ENCODE measurements at regions not wholly inside any gene's neighbourhood (a gene's known extent, or its start where the extent isn't known, plus 50 kb on each side); places are given as distances from the start of the nearest gene placed in this dataset.

GRCh38 chr5:145225529-145225928, 609.6 kb downstream of the PRELID2 start:
- no peak overlapping the region for H3K4me3 ChIP-seq (ENCODE audit: low read depth, low read length)
- TF ChIP-seq CTCF (IDR thresholded peaks at IDR 0.05; ENCODE audit: insufficient read depth, low read depth, low read length, missing control alignments): no peak

GRCh38 chr5:145223582-145223981, 611.6 kb downstream of the PRELID2 start:
- no peak for TF ChIP-seq CTCF (IDR thresholded peaks at IDR 0.05; ENCODE audit: insufficient read depth, low read depth, low read length, missing control alignments)
- DNase-seq (ENCODE audit: low read depth): no peak
- no peak overlapping the region for H3K4me3 ChIP-seq (ENCODE audit: low read depth, low read length)

More at GRCh38 chr5:145225529-145225928, 609.6 kb downstream of the PRELID2 start:
- no peak for DNase-seq (ENCODE audit: low read depth)

- TF ChIP-seq CTCF (IDR thresholded peaks at IDR 0.05; ENCODE audit: insufficient read depth, low read depth, low read length, missing control alignments): no peak
- no peak for DNase-seq (ENCODE audit: low read depth)
- no peak overlapping the region for H3K4me3 ChIP-seq (ENCODE audit: low read depth, low read length)
These were observed 612.5 kb downstream of the PRELID2 start for GRCh38 chr5:145222622-145223021.

- DNase-seq (ENCODE audit: low read depth): no peak
- no peak for TF ChIP-seq CTCF (IDR thresholded peaks at IDR 0.05; ENCODE audit: insufficient read depth, low read depth, low read length, missing control alignments)
These were observed 613.7 kb downstream of the PRELID2 start for GRCh38 chr5:145221416-145221815.

GRCh38 chr5:145220481-145220880, 614.7 kb downstream of the PRELID2 start:
- H3K4me3 ChIP-seq (ENCODE audit: low read depth, low read length): no peak overlapping the region
- no peak for TF ChIP-seq CTCF (IDR thresholded peaks at IDR 0.05; ENCODE audit: insufficient read depth, low read depth, low read length, missing control alignments)
- no peak for DNase-seq (ENCODE audit: low read depth)

More at GRCh38 chr5:145221416-145221815, 613.7 kb downstream of the PRELID2 start:
- no peak overlapping the region for H3K4me3 ChIP-seq (ENCODE audit: low read depth, low read length)

GRCh38 chr5:145218982-145219381, 616.2 kb downstream of the PRELID2 start:
- DNase-seq (ENCODE audit: low read depth): no peak
- no peak overlapping the region for H3K4me3 ChIP-seq (ENCODE audit: low read depth, low read length)
- no peak for TF ChIP-seq CTCF (IDR thresholded peaks at IDR 0.05; ENCODE audit: insufficient read depth, low read depth, low read length, missing control alignments)

GRCh38 chr5:145218019-145218418, 617.1 kb downstream of the PRELID2 start:
- DNase-seq (ENCODE audit: low read depth): no peak
- TF ChIP-seq CTCF (IDR thresholded peaks at IDR 0.05; ENCODE audit: insufficient read depth, low read depth, low read length, missing control alignments): no peak

More at GRCh38 chr5:145218019-145218418, 617.1 kb downstream of the PRELID2 start:
- no peak overlapping the region for H3K4me3 ChIP-seq (ENCODE audit: low read depth, low read length)
